Peyer's patch (tissue), 4 donors: ENCODE measurements at regions not wholly inside any gene's neighbourhood (a gene's known extent, or its start where the extent isn't known, plus 50 kb on each side); places are given as distances from the start of the nearest gene placed in this dataset.

ENCODE experiments used
- DNase-seq, 3 donors: peaks; one replicate each; pipeline ENCODE4 v3.0.0-alpha.2; 2017 to 2019
- H3K27ac ChIP-seq, 4 donors: fragments of 200-600 bp; sonication (generic); one replicate each; pipeline ENCODE4 v1.5.1; 2016 to 2019
- H3K27me3 ChIP-seq, 2 donors: fragments of 200-600 bp; sonication (generic); one replicate each; pipeline ENCODE4 v1.5.1; 2019
- H3K36me3 ChIP-seq, 3 donors: fragments of 200-600 bp; sonication (generic); one replicate each; pipeline ENCODE4 v1.5.1; 2016 to 2019
- H3K4me1 ChIP-seq, 4 donors: fragments of 200-600 bp; sonication (generic); one replicate each; pipeline ENCODE4 v1.5.1; 2016 to 2019
- H3K4me3 ChIP-seq, 4 donors: fragments of 200-600 bp; sonication (generic); 1 replicate in 3 of 4; 2 replicates in 1 of 4; pipeline ENCODE4 v1.5.1; 2016 to 2019; ENCODE audit warnings: mild to moderate bottlenecking in 1 of 4
- H3K9me3 ChIP-seq, 4 donors: fragments of 200-600 bp; sonication (generic); one replicate each; pipeline ENCODE4 v1.5.1; 2016 to 2019; ENCODE audit warnings: mild to moderate bottlenecking in 1 of 4
- POLR2A ChIP-seq, 2 donors: fragments of 450-650 bp; IDR thresholded peaks; one replicate each; pipeline ENCODE4 v1.5.1; 2017; ENCODE audit warnings: antibody characterized with exemption in 2 of 2, mild to moderate bottlenecking in 2 of 2, moderate library complexity in 2 of 2
- TF ChIP-seq, protein P1 (sequence below), 6 experiments: fragments of 450-650 bp in 4 of 6; fragments of 200-600 bp in 2 of 6; sonication (generic) in 1 of 6; IDR thresholded peaks; one replicate each; pipeline ENCODE4 v1.5.1; 2017 to 2019; ENCODE audit warnings: antibody characterized with exemption in 6 of 6, mild to moderate bottlenecking in 3 of 6, moderate library complexity in 1 of 6

- Histone ChIP-seq H3K4me3 (no peak overlapping the region), H3K9me3 (no peaks in the 10 kb centered on the region), H3K4me1 (no peaks in the 10 kb centered on the region), H3K36me3 (no peaks in the 10 kb centered on the region), H3K27me3 (no peaks in the 10 kb centered on the region), H3K27ac (no peak overlapping the region)
- TF ChIP-seq, protein P1, sequence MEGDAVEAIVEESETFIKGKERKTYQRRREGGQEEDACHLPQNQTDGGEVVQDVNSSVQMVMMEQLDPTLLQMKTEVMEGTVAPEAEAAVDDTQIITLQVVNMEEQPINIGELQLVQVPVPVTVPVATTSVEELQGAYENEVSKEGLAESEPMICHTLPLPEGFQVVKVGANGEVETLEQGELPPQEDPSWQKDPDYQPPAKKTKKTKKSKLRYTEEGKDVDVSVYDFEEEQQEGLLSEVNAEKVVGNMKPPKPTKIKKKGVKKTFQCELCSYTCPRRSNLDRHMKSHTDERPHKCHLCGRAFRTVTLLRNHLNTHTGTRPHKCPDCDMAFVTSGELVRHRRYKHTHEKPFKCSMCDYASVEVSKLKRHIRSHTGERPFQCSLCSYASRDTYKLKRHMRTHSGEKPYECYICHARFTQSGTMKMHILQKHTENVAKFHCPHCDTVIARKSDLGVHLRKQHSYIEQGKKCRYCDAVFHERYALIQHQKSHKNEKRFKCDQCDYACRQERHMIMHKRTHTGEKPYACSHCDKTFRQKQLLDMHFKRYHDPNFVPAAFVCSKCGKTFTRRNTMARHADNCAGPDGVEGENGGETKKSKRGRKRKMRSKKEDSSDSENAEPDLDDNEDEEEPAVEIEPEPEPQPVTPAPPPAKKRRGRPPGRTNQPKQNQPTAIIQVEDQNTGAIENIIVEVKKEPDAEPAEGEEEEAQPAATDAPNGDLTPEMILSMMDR (IDR thresholded peaks at IDR 0.05): no peak
- no peak for TF ChIP-seq POLR2A (IDR thresholded peaks at IDR 0.05)
- no peak for DNase-seq
Observed at GRCh38 chr12:29054858-29055663, 94.0 kb upstream of the FAR2 start.

DNA sequence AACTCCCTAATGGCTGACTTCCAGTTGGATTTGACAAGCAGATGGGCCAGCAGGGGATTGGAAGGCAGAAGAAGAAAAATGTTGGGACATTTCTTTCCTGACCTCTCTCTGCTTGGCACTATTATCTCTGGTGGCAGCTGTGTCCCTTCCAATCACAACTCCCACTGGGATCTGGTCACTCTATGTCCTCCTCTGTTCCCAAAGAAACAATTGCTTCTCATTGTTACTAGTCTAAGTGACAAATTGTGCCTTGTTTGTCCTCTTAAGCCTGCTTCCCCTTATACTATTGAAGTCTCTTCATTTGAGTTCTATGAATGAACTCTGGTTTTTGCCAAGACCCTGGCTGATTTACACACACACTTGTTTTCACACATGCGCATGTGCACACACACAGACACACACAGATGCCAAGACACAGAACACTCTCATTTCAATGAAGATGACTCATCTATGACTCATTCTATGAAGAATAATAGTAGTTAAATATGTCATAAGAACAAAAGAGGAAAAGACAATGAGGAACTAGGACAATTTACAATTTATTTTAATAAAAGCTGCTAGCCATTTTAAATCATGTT, 83.0 kb upstream of the FAR2 start:
- no peaks in the 10 kb centered on the region for H3K27me3 ChIP-seq
- no peak overlapping the region for H3K4me3 ChIP-seq
- H3K4me1 ChIP-seq: no peaks in the 10 kb centered on the region
- no peak for DNase-seq
- H3K36me3 ChIP-seq: no peaks in the 10 kb centered on the region
- no peaks in the 10 kb centered on the region for H3K9me3 ChIP-seq
- H3K27ac ChIP-seq: no peak overlapping the region
- TF ChIP-seq POLR2A (IDR thresholded peaks at IDR 0.05): no peak
- TF ChIP-seq, protein P1 (IDR thresholded peaks at IDR 0.05): no peak

DNA sequence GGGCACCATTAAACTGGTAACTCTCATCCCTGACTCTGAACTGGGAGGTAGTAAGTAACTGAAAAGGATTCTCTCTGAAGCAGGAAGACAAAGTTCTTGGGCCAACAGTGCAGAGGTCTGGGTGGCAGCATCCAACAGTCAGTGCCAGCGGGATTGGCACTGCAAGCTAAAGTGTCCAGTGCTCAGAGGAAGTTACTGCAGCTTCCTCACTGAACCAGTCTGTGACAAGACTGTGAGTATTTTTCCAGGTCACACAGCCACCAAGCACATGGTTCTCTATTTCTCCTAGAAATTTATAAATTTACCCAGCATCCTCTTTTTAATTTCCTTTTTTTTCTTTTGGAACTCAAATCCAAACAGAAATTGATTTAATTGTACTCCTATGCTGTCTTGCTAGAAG, 81.6 kb upstream of the FAR2 start:
- Histone ChIP-seq H3K27ac (no peak overlapping the region), H3K4me3 (no peak overlapping the region), H3K36me3 (no peaks in the 10 kb centered on the region), H3K9me3 (no peaks in the 10 kb centered on the region), H3K4me1 (no peaks in the 10 kb centered on the region), H3K27me3 (no peaks in the 10 kb centered on the region)
- DNase-seq: no peak
- TF ChIP-seq, protein P1 (IDR thresholded peaks at IDR 0.05): no peak
- no peak for TF ChIP-seq POLR2A (IDR thresholded peaks at IDR 0.05)

DNA sequence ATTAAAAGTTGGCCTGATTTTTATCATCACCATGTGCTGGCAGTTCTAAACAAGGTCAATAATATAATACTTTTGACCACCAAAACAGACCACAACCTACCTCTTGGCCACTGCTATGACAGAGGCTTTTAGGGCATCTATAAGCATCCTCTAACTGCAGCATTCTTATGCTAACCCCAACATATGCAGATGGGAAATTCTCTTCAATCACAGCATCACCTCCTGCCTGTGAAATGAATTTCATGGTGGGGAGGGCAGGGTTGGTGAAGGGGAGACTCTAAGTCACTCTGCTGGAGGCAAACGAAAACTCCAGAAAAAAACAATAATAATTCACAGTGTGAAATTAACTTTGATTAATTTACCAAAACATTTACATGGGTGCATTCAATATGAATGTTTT, 78.8 kb upstream of the FAR2 start:
- no peak for DNase-seq
- H3K27ac ChIP-seq: no peak overlapping the region
- no peaks in the 10 kb centered on the region for H3K36me3 ChIP-seq

DNA sequence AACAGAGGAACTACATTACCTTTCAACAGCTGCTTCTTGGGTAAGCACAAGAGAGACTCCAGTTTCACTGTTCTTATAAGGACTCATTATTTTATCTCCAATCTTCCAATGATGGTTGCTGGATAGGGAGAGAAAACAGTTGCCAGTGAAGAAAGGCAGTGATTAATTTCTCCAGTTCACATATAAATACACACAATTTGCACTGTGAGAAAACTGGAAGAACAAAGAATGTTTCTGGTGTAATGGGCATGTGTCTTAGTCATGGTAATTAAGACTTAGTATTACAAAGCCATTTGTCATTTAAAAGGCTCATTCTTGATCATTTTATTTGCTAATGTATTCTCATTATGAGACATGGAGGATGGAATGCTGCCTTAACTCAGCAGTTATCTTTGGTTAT, 78.0 kb upstream of the FAR2 start:
- no peak for TF ChIP-seq POLR2A (IDR thresholded peaks at IDR 0.05)
- TF ChIP-seq, protein P1 (IDR thresholded peaks at IDR 0.05): no peak
- Histone ChIP-seq H3K27me3 (no peaks in the 10 kb centered on the region), H3K36me3 (no peaks in the 10 kb centered on the region), H3K4me3 (no peak overlapping the region), H3K27ac (no peak overlapping the region), H3K4me1 (no peaks in the 10 kb centered on the region), H3K9me3 (no peaks in the 10 kb centered on the region)
- no peak for DNase-seq

More for the DNA sequence above, 78.8 kb upstream of the FAR2 start:
- H3K27me3 ChIP-seq: no peaks in the 10 kb centered on the region
- H3K9me3 ChIP-seq: no peaks in the 10 kb centered on the region
- H3K4me3 ChIP-seq: no peak overlapping the region
- no peak for TF ChIP-seq POLR2A (IDR thresholded peaks at IDR 0.05)
- TF ChIP-seq, protein P1 (IDR thresholded peaks at IDR 0.05): no peak
- no peaks in the 10 kb centered on the region for H3K4me1 ChIP-seq
